Sciatic nerve (tissue), 2 donors: ENCODE measurements at regions not wholly inside any gene's neighbourhood (a gene's known extent, or its start where the extent isn't known, plus 50 kb on each side); places are given as distances from the start of the nearest gene placed in this dataset.
"Not testable (repeated sequence)": the region's sequence is repeated elsewhere in the genome, so short reads cannot be mapped to it uniquely, and the experiment has no call there.

Experiments
- ATAC-seq: fragments of 200-7000 bp; cut with Tn5 transposase; one replicate; pipeline ENCODE4 v1.9.1; 2020; ENCODE audit warnings: mild to moderate bottlenecking, moderate library complexity
- DNase-seq: peaks from one replicate; pipeline ENCODE4 v3.0.0-alpha.2; 2020; ENCODE audit warnings: low spot score
- intact Hi-C: fragments of 100-400 bp; cut with DNase I; formaldehyde crosslinking; loops from one replicate; pipeline ENCODE4 v1.14.2; 2022
- donor health status: DM: no; HTN: no; CAD: no.
- donor health status: DM: no; HTN: no; CAD: no.

DNA sequence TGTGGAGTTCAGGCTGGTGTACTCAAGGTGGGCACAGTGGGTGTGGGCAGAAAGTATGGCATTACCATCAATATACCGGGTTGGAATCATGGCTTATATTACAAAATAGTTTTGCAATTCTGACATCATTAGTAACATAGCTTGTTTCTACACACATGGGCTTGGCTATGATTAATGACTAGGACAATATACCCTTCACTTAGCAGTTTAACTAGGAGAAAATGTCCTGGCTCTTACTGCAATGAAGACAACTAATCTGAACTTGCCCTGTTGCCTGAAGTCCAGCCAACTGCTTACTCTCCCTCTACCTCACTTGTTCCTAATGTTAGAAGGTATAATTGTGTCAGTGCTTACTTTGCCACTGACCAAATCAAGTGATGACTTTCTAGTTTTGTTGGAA, 612.5 kb downstream of the EFNA5 start:
- intact Hi-C loops, result no loop called here
- DNase-seq (no peak), ATAC-seq (no peak)

GRCh38 chr5:107056278-107056677, 614.5 kb downstream of the EFNA5 start:
- no peak for ATAC-seq
- intact Hi-C loops, result no loop called here
- no peak for DNase-seq

- ATAC-seq (no peak), DNase-seq (no peak)
- intact Hi-C loops, result no loop called here
These were observed 623.7 kb downstream of the EFNA5 start for GRCh38 chr5:107047048-107047447.

GRCh38 chr5:107043665-107044064, 627.1 kb downstream of the EFNA5 start:
- intact Hi-C loops, result no loop called here

DNA sequence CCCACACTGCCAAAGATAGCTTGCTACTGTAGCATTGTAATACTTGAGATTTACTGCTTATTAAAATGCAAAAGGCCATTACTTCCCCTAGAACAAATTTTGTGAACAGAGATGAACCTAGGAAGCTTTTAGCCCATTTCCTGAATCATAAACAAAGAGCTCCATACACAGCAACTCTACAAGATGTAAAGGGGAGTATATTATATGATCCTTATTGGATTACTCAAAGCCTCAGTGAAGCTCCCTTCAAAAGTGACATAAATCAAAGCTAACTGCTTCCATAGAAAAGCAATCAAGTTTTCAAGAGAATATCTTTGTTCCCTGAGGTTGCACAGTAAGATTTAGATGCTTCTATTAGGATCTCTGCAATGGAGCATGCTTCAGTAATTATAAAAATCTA, 629.8 kb downstream of the EFNA5 start:
- DNase-seq (no peak), ATAC-seq (no peak)
- intact Hi-C loops, result no loop called here

More at GRCh38 chr5:107043665-107044064, 627.1 kb downstream of the EFNA5 start:
- no peak for DNase-seq
- no peak for ATAC-seq

- no peak for ATAC-seq
- intact Hi-C loops, result no loop called here
- DNase-seq, result no peak
These were observed 638.1 kb downstream of the EFNA5 start for GRCh38 chr5:107032629-107033028.

GRCh38 chr5:107028938-107029337, 641.8 kb downstream of the EFNA5 start:
- intact Hi-C loops, result no loop called here
- DNase-seq (no peak), ATAC-seq (no peak)

DNA sequence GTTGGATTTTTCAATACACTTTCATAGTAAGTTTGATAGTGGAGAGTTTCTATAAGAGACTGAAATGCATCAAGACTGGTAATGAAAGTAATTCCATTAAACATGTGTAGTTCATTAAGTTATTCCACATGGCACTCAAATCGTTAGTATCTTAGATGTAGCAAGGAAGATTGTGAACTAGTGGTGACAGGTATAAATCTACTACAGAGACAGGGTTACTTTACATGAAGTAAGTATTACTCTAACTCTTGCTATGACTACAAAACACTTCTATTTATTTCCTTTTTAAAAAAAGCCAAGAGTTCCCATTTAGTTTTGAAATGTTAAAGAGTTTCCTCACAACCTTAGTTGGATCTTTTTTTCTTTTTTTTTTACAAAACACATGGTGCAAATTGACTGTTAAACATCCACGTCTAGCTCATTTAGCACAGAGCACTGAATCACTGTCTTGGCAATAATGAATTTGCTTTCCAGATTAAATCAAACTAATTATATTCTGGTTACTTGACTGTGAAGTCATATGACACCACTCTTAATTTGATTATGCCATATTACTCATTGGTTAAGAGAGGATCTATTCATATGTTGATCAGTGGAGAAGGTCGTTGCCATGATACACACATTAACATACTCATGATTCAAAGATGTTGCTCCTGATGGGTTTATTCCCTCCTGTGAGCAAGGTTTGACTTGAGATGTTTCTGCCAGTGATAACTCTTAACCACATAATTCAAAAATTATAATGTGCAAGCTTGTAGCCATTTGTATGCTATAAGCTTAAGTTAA, 644.8 kb downstream of the EFNA5 start:
- intact Hi-C loops, result no loop called here
- ATAC-seq, result no peak
- DNase-seq, result no peak

GRCh38 chr5:107023732-107024131, 647.0 kb downstream of the EFNA5 start:
- intact Hi-C loops, result no loop called here
- DNase-seq (no peak), ATAC-seq (no peak)

- no peak for DNase-seq
- intact Hi-C loops, result no loop called here
- no peak for ATAC-seq
These were observed 649.2 kb downstream of the EFNA5 start for GRCh38 chr5:107021575-107021974.

GRCh38 chr5:107020626-107021025, 650.1 kb downstream of the EFNA5 start:
- no peak for ATAC-seq
- no peak for DNase-seq
- intact Hi-C loops, result no loop called here

DNA sequence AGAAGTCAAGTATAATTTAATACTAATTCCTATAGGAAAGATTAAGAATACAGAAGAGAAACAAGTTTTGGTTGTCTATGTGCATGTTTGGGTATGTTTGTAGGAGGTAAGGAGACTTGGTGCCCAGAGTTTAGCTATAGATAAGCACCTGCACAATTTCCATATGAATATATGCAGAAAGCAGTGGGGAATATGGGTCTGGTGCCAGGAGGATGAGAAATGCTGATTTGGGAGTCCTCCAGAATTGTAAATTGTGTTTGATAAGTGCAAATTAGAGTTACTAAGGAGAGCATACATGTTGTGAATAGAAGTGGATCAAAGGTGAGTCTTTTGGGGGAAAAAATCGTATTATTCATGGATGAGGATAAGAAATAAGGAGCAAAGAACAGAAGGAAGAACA, 653.1 kb downstream of the EFNA5 start:
- ATAC-seq (no peak), DNase-seq (no peak)
- intact Hi-C loops, result no loop called here

- DNase-seq, result no peak
- no peak for ATAC-seq
These were observed 658.4 kb downstream of the EFNA5 start for GRCh38 chr5:107012371-107012770.

DNA sequence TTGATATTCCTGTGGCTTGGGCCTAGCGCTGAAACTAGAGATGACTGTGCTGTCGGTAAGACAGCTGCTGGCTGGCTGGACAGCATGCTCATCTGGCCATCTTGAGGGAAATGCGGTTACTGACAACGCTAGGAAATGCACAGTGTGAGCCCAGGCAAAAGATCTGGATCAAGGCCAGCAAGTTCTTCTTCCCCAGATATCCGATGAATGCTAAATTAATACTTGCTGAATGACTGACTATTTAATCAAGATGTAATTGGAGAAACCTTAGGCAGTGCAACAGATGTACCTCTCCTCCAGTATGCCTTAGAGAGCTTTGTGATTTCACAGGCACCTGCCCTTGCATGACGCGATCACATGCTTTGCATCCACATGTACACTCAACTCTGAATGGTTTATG, 659.1 kb downstream of the EFNA5 start:
- DNase-seq (no peak), ATAC-seq (no peak)
- intact Hi-C loops, result no loop called here

More at GRCh38 chr5:107012371-107012770, 658.4 kb downstream of the EFNA5 start:
- intact Hi-C loops, result no loop called here

- intact Hi-C loops, result no loop called here
- ATAC-seq (no peak), DNase-seq (no peak)
These were observed 660.7 kb downstream of the EFNA5 start for GRCh38 chr5:107010060-107010459.

DNA sequence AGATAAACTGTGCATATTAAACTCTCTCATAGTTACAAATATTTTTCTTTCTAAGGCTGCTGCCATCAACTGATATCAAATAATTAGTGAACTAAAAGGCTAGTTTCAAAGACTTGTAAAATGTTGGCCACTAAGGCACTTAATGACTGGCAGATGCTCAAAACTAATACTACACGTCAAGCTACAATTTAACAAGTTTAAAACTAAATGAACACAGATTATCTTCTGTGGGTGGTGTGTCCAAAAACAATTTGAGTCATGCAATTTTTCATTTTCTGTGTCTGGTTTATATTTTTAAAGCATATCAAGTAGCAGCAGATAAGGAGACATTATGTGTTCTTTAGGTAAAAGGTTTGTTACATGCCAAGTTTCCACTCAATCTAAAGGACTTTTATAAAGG, 665.1 kb downstream of the EFNA5 start:
- DNase-seq, result no peak
- intact Hi-C loops, result no loop called here
- ATAC-seq, result no peak

DNA sequence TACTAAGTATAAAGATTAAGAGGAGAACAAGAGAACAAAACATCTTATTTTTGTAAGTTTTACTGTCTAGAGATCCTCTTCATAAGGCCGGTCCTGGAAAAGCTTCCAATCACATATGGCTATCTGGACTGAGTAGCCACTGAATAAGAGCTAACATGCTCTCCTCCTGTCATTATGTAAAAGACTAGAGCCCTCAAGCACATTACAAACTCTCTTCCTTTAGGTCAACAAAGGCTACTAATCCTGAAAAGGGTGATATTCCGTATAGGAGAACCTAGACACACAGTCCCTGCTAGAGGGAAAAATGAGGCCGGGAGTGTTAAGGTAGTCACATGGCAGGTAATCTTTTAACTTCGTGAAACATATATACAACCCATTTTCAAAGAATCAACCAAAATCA, 665.6 kb downstream of the EFNA5 start:
- no peak for DNase-seq
- ATAC-seq, result no peak
- intact Hi-C loops, result no loop called here

- intact Hi-C loops, result no loop called here
- DNase-seq, result no peak
- no peak for ATAC-seq
These were observed 668.6 kb downstream of the EFNA5 start for GRCh38 chr5:107002115-107002514.

DNA sequence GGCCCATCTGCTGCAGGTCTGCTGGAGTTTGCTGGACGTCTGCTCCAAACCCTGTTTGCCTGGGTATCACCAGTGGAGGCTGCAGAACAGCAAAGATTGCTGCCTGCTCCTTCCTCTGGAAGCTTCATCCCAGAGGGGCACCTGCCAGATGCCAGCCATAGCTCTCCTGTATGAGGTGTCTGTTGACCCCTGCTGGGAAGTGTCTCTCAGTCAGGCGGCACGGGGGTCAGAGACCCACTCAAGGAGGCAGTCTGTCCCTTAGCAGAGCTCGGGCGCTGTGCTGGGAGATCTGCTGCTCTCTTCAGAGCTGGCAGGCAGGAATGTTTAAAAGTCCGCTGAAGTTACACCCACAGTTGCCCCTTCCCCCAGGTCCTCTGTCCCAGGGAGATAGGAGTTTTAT, 671.2 kb downstream of the EFNA5 start:
- intact Hi-C loops, ATAC-seq, DNase-seq: not testable (repeated sequence)

DNA sequence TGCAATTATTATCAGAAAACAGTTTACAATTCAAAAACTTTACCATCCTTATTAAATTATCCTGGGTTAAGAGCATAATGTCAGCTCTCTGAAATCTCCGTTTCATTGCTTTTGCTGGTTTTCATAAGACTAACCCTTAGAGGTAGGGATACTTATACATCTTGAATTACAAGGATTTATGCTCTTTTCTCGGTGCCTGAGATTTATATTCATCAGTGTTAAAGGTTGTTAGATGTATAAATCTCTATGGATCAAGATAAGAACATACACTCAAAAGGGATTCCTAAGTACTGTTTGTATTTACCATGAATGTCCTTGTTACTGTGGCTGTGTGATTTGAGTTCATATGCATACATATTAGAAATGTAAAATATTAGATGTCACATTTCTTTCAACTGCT, 684.7 kb downstream of the EFNA5 start:
- intact Hi-C loops, result no loop called here
- ATAC-seq, result no peak
- no peak for DNase-seq

- no peak for DNase-seq
- no peak for ATAC-seq
- intact Hi-C loops, result no loop called here
These were observed 685.6 kb downstream of the EFNA5 start for GRCh38 chr5:106985174-106985573.
